Adrenal gland (tissue), 9 donors: ENCODE measurements at regions not wholly inside any gene's neighbourhood (a gene's known extent, or its start where the extent isn't known, plus 50 kb on each side); places are given as distances from the start of the nearest gene placed in this dataset.

Experiments
- DNase-seq, 7 donors: peaks; one replicate each; pipeline ENCODE4 v3.0.0-alpha.2; 2019 to 2020
- H3K27ac ChIP-seq, 5 donors: fragments of 200-600 bp; sonication (generic) in 4 of 5; 1 replicate in 3 of 5; 2 replicates in 2 of 5; pipeline versions ENCODE4 v1.5.1 to v1.8.0; 2016 to 2020; ENCODE audit warnings: mild to moderate bottlenecking in 1 of 5
- H3K27me3 ChIP-seq: fragments of 200-600 bp; 2 replicates; pipeline ENCODE4 v1.8.0; 2021
- H3K36me3 ChIP-seq, 2 donors: fragments of 200-600 bp; replicated peaks in 1 of 2; 1 replicate in 1 of 2; 2 replicates in 1 of 2; pipeline versions ENCODE4 v1.5.1 to v1.8.0; 2018 to 2022
- H3K4me1 ChIP-seq, 2 donors: fragments of 200-600 bp; replicated peaks in 1 of 2; 1 replicate in 1 of 2; 2 replicates in 1 of 2; pipeline versions ENCODE4 v1.5.1 to v1.8.0; 2018 to 2021
- H3K4me3 ChIP-seq, 4 donors: fragments of 200-600 bp; sonication (generic) in 3 of 4; one replicate each; pipeline ENCODE4 v1.5.1; 2016 to 2018
- H3K9me3 ChIP-seq, 3 donors: fragments of 200-600 bp; sonication (generic) in 1 of 3; replicated peaks in 1 of 3; 1 replicate in 2 of 3; 2 replicates in 1 of 3; pipeline versions ENCODE4 v1.5.1 to v1.8.0; 2016 to 2021
- CTCF ChIP-seq, 6 experiments: fragments of 450-650 bp in 4 of 6; fragments of 200-600 bp in 2 of 6; sonication (generic) in 1 of 6; IDR thresholded peaks; 1 replicate in 5 of 6; 2 replicates in 1 of 6; pipeline versions ENCODE4 v1.5.1 to v1.8.0; 2016 to 2021; ENCODE audit warnings: antibody characterized with exemption in 6 of 6, mild to moderate bottlenecking in 2 of 6, moderate library complexity in 1 of 6
- POLR2A ChIP-seq, 2 donors: fragments of 450-650 bp; IDR thresholded peaks; one replicate each; pipeline ENCODE4 v1.6.1; 2017; ENCODE audit warnings: antibody characterized with exemption in 2 of 2, mild to moderate bottlenecking in 2 of 2, moderate library complexity in 1 of 2
- WGBS, 4 donors: extraction: QIAGEN DNeasy Blood & Tissue Kit in 2 of 4; methylation state at CpG; one replicate each; pipeline versions ENCODE4 v1.1.5 to v1.1.7; 2013 to 2017; 5-methylcytosine and 5-hydroxymethylcytosine counted together
- intact Hi-C, 2 donors: fragments of 100-400 bp; cut with DNase I; formaldehyde crosslinking; loops; one replicate each; pipeline versions ENCODE4 v1.14.1 to v1.15.0; 2022 to 2023
- donor health status: healthy with polysubstance abuse.
- donor health status: Bipolar disorder and iron deficiency.
- donor health status: DM: yes; HTN: yes; CAD: no.
- donor health status: DM: no; HTN: no; CAD: no.
- donor health status: DM: no; HTN: no; CAD: no.

DNA sequence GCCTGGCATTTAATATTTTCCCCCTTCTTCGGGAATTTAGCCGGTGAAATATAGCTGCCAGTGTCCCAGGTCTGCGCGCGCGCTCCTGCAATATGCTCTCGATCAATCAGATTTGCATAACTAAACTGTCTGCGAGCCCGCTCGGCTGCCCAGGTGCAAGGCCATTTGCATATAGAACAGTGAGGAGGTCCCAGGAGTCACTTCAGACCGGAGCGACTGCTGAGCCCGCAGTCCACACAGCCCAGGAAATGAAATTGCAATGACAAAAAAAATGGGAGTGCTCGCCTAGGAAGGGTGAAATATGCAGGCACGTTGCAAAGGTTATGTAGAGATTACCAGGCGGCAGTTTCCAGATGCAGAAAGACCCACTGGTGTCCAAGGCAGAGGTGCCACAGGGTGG is 228.5 kb downstream of the VRK1 start:
- intact Hi-C loops, result no loop called here
- no peaks in the 10 kb centered on the region for H3K4me1 ChIP-seq
- TF ChIP-seq POLR2A (IDR thresholded peaks at IDR 0.05), result no peak
- no peak overlapping the region for H3K4me3 ChIP-seq
- no peaks in the 10 kb centered on the region for H3K9me3 ChIP-seq
- no peaks in the 10 kb centered on the region for H3K36me3 ChIP-seq
- H3K27me3 ChIP-seq, result peaks cover 2% of the 10 kb centered on the region
- WGBS, 4 donors, result 63 to 66% (median 64%) methylated on average over 16 of the region's 16 CpGs
- no peak overlapping the region for H3K27ac ChIP-seq
- DNase-seq, result no peak

DNA sequence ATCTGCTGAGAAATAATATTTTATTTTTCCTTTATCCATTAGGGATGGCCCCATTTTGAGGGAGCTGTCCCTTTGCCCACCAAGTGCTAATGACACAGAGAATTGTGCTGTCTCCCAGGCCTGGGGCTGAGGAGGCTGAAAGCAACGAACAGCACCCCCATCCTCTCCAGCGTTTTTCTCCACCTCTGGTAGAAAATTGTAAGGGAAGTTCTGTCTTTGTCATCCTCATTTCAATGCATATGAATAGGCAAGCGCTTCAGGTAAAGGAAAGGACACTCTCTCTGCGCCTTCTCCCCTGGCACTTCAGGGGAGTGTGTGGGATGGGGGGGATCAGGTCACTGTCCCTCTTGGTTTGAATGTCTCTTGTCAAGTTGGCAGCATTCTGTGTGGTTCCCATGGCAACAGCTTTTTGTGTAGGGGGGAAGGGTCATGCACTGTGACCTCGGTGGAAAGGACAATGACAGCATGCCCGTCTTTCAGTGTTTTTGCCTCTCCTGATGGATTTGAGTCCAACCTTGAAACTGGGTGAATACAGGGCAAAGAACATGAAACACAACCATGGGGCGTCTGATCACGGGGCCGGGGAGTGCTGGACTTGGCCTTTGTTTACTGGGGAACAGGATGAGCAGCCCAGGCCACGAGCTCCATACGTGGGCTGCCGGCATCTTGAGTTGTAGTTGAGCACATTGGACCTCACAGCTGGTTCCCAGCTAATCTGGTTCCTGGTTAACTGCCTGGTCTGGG is 230.2 kb downstream of the VRK1 start:
- intact Hi-C loops, result no loop called here
- WGBS, 4 donors, result 64 to 74% (median 69%) methylated on average over 11 to 12 of the region's 12 CpGs
- H3K4me3 ChIP-seq, result no peak overlapping the region
- no peaks in the 10 kb centered on the region for H3K9me3 ChIP-seq
- TF ChIP-seq CTCF (IDR thresholded peaks at IDR 0.05) (no peak), POLR2A (IDR thresholded peaks at IDR 0.05) (no peak)
- H3K27ac ChIP-seq, result no peak overlapping the region
- no peaks in the 10 kb centered on the region for H3K36me3 ChIP-seq
- H3K27me3 ChIP-seq, result peaks cover 15% of the 10 kb centered on the region
- DNase-seq, result no peak
- H3K4me1 ChIP-seq, result no peaks in the 10 kb centered on the region

DNA sequence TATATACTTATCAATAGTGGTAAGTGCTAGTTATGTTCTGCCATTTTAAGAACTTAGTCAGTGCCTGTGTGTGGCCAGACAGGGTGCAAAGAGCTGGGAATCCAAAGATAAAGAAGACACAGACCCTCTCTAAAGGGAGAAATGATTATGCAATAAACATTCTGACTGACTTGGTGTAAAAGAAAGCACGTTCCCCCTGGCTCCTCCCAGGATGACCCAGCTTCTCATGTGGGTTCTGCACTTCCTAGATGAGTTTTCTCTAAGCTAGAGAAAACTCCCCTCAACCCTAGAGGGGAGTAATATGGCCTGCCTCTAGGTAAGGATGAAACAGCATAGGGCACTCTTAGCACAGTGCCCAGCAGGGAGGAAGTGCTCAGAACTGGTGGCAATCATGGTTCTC is 231.2 kb downstream of the VRK1 start:
- 31 to 50% (median 46%) methylated on average over 1 of the region's 1 CpG for WGBS, 4 donors
- no peak for DNase-seq

GRCh38 chr14:97029800-97030199 is 232.6 kb downstream of the VRK1 start:
- no peak overlapping the region for H3K4me3 ChIP-seq
- intact Hi-C loops, result no loop called here
- TF ChIP-seq POLR2A (IDR thresholded peaks at IDR 0.05), result no peak
- TF ChIP-seq CTCF (IDR thresholded peaks at IDR 0.05), result no peak
- no peaks in the 10 kb centered on the region for H3K4me1 ChIP-seq
- H3K27me3 ChIP-seq, result peaks cover 29% of the 10 kb centered on the region
- 90 to 97% (median 92%) methylated on average over 2 of the region's 2 CpGs for WGBS, 4 donors
- no peaks in the 10 kb centered on the region for H3K9me3 ChIP-seq
- H3K27ac ChIP-seq, result no peak overlapping the region
- H3K36me3 ChIP-seq, result no peaks in the 10 kb centered on the region
- DNase-seq, result no peak

More for the DNA sequence above, 231.2 kb downstream of the VRK1 start:
- Histone ChIP-seq H3K36me3 (no peaks in the 10 kb centered on the region), H3K4me3 (no peak overlapping the region), H3K4me1 (no peaks in the 10 kb centered on the region), H3K27me3 (peaks cover 21% of the 10 kb centered on the region), H3K27ac (no peak overlapping the region), H3K9me3 (no peaks in the 10 kb centered on the region)
- TF ChIP-seq POLR2A (IDR thresholded peaks at IDR 0.05) (no peak), CTCF (IDR thresholded peaks at IDR 0.05) (no peak)
- intact Hi-C loops, result no loop called here

DNA sequence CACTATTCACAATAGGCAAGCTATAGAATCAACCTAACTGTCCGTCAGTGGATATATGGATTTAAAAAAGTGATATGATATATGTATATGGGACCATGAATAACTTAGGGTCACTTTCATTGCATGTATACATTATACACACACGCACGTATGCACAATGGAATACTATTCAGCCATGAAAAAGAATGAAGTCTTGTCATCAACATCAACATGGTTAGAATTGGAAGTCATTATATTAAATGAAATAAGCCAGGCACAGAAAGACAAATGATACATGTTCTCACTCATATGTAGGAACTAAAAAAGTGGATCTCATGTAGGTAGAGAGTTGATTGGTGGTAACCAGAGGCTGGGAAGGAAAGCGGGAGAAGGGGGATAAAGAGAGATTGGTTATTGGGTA is 234.3 kb downstream of the VRK1 start:
- Histone ChIP-seq H3K27ac (no peak overlapping the region), H3K27me3 (peaks cover 33% of the 10 kb centered on the region), H3K4me1 (no peaks in the 10 kb centered on the region), H3K4me3 (no peak overlapping the region), H3K36me3 (no peaks in the 10 kb centered on the region), H3K9me3 (no peaks in the 10 kb centered on the region)
- WGBS, 4 donors, result 66 to 94% (median 75%) methylated on average over 4 of the region's 4 CpGs
- intact Hi-C loops, result no loop called here
- TF ChIP-seq POLR2A (IDR thresholded peaks at IDR 0.05) (no peak), CTCF (IDR thresholded peaks at IDR 0.05) (no peak)
- DNase-seq, result no peak
